ENCODE measurements at regions not wholly inside any gene's neighbourhood (a gene's known extent, or its start where the extent isn't known, plus 50 kb on each side); places are given as distances from the start of the nearest gene placed in this dataset.
"Not testable (repeated sequence)": the region's sequence is repeated elsewhere in the genome, so short reads cannot be mapped to it uniquely, and the experiment has no call there.

DNA sequence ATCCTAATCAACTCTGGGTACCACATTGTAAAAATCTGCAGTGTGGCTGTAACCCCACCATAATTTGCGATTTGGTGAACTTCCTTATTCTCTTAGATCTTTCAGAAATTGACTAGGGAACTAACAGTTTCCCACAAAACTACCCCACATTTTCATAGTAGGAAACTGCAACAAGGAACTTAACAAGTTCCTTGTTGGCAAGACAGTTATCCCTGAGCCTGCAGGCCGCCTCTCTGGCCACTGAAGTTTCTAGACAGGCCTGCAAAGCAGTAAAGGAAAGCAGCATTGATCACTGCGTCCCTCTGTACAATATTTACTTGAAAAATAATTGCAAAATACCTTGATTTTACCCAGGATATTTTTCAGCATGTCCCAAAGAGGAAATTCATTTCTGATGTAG lies 372.9 kb downstream of the ANAPC1 start:
- not testable (repeated sequence) for FAIRE-seq

GRCh38 chr2:111512378-111512777 lies 371.6 kb downstream of the ANAPC1 start:
- FAIRE-seq = not testable (repeated sequence)

DNA sequence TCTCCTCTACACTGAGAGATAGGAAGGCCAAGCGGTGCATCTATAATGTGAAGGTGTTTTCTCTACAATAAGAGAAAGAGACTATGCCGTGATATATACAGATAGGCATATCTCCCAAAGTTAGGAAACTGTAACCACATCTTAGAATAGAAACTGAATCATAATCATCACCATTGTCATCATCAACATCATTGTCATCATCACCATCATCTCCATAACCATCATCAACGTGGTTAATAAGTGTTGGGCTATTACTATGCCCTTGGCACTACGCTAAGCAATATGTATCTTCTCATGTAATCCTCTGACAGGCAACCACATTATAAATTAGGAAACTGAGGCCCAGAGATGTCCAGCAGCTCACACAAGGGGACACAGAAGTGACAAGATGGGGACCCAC lies 369.9 kb downstream of the ANAPC1 start:
- not testable (repeated sequence) for FAIRE-seq

GRCh38 chr2:111517050-111517720 lies 366.8 kb downstream of the ANAPC1 start:
- not testable (repeated sequence) for FAIRE-seq

DNA sequence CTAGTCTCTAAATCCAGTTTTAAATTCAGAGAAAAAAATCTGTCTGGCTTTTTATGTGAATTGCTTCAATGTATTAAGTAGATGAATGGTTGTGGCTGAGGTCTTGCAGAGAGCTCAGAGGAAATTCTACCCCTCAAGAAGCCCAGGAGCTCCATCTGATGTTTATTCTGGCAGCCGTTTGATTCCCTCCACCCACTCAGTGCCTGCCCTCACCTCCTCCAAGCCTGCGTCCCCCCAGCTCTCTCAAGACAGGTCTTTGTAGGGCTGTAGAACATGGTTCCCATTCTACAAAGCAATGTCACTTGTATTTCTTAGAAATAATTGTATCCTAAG lies 366.3 kb downstream of the ANAPC1 start:
- not testable (repeated sequence) for FAIRE-seq

GRCh38 chr2:111519071-111519470 lies 364.9 kb downstream of the ANAPC1 start:
- no peak for FAIRE-seq

DNA sequence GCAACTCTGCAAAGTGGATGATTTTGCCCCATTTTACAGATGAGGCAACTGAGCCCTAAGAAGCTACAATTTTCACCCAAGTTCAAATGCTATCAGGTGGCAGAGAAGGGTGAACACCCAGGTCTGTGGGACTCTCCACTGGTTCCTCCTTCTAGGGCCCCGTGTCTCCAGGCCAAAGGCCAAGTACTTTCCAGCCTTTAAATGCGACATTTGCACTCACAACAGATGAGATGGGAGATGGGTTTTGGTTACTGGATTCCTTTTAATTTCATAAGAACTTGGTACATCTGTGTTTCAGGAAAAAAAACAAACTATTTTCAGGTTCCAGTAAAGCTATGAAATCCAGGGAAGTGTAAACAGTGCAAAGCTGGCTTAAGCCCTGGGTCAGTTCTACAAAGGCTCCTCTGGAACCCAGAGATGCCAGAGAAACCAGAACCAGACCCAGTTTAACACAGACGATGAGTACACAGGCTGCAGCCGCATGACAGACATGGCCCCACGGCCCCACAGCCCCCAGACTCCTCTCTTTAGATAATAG lies 361.7 kb downstream of the ANAPC1 start:
- no peak for FAIRE-seq

- FAIRE-seq = no peak
These were observed 361.0 kb downstream of the ANAPC1 start for GRCh38 chr2:111523009-111523408.

DNA sequence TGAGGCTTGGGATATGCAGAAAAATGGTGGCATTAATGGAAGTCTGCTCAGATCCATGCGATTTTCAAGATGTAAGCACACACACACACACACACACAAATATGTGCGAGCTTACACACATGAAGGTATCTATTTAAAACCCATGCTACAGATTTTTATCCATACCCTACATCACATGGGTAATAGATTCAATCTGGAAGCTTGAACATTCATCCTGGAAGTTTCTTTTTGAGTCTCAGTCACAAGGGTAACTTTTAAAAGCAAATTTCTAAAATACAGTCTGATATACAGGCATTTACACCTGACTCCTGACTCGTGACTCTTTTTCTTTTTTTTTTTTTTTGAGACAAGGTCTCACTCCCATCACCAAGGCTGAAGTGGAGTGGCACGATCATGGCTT lies 359.0 kb downstream of the ANAPC1 start:
- not testable (repeated sequence) for FAIRE-seq

GRCh38 chr2:111526041-111526639 lies 357.9 kb downstream of the ANAPC1 start:
- FAIRE-seq = not testable (repeated sequence)

- FAIRE-seq = not testable (repeated sequence)
These were observed 356.1 kb downstream of the ANAPC1 start for GRCh38 chr2:111527707-111528400.

GRCh38 chr2:111529022-111529421 lies 355.0 kb downstream of the ANAPC1 start:
- FAIRE-seq = not testable (repeated sequence)

- not testable (repeated sequence) for FAIRE-seq
These were observed 353.6 kb downstream of the ANAPC1 start for GRCh38 chr2:111530239-111530965.

GRCh38 chr2:111532682-111533556 lies 351.1 kb downstream of the ANAPC1 start:
- not testable (repeated sequence) for FAIRE-seq

DNA sequence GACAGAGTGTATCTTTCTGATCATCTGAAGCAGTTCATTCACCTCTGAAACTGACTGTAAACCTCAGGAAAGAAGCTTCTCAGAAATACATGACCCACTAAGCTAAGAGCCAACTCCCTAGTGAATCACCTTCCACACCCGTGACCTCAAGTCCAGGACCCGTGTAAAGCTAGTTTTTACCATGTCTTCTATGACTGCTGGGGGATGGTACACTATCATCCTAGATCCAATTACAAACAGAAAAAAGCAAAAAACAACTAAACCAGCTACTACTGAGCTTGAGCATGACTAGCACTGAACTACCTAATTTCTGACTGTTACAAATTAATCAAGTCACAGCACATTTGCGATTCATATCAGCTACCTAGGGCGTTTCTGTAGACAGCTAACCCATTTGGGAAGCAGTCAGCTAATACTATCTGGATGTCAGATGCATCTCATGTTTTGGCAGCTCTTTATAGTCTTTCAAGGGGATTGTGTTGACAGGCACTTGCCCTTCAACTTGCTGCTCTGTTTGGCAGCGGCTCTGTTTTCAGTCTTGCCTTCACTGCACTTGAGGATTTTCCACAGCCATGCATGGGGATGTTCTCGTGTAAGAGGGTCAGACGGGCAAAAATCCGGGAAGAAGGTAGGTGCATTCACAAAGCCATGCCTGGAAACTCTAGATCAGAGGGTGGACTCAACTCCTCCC lies 350.3 kb downstream of the ANAPC1 start:
- not testable (repeated sequence) for FAIRE-seq

DNA sequence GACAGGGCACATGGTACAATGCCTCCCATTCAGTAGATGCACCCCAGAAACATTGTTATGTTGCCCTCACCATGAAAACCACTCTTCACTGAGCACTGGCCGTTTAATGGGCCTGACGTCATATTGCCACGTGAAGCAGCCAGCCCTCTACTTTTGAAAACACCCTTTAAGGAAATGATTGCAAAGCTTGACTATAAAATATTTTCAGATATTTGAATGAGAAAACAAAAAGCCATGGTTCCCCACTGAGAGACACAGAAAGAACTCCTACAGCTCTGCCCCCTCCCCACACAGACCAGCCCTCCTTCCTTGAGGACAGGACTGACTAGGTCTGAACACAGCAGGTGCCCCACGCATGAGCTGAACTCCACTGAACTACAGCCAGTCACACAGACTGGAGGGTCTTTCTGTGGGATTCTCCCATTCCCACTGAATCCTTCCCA lies 349.1 kb downstream of the ANAPC1 start:
- FAIRE-seq = no peak

DNA sequence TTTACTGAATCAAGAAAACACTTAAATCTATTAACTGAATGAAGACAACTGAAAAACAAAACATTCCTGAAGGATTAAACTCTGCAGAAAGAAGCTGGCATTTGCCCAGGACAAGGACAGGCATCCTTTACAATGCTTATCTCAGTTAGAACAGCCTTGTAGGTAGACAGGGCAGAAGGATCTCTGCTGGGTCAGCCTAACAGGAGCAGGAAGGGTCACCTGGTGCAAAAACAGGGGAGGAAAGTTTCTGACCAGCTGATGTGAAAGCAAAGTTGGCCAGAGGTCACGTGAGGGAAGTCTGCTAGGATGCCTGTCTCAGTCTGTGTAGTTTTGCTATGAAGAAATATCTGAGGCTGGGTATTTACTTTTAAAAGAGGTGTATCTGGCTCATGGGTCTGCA lies 348.6 kb downstream of the ANAPC1 start:
- FAIRE-seq = no peak

DNA sequence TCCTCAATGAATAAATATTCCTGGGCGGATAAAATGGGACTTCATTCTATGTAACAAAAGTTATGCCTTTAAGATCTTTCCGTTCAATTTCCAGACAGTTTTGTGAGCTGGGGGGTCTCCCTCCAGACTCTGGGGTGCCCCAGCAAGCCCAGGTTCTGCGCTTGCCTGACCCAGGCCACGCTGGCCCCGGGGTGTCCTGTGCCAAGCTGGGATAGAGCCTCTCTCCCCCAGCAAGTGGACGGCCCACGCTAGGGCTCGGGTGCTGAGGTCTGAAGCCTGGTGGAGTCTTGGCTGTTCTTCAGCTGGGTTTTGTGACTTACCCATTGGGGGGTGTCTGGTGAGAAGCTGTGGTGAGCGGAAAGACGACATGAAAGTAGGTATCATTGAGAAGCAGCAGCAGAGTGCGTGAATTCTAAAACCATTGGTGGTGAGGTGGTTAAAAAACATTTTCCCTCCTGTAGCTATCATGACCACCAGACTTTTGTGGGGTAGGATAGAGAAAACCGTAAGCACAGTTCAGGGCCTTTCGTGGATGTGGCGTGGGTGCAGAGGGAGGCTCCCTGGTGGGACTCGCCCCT lies 346.8 kb downstream of the ANAPC1 start:
- FAIRE-seq = no peak

DNA sequence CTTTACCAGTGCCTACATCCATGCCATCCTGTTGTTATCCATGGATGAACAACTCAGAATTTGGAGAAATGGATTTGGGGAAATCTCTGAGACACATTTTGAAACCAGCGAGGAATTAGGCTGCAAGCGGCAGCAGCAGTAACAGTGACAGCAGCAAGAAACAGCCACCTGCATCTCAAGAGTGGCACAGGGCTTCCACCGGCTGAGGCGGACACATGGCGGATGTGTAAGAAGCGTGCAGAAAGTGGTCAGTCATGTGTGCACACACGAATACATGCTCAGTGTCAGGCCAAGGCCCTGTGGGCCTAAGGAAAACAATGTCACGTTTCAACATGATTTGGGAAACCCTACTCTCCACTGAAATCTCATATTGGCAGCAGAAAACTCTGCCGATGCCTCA lies 344.0 kb downstream of the ANAPC1 start:
- FAIRE-seq = not testable (repeated sequence)

- FAIRE-seq = not testable (repeated sequence)
These were observed 341.7 kb downstream of the ANAPC1 start for GRCh38 chr2:111542120-111542774.
